ENCODE measurements at regions not wholly inside any gene's neighbourhood (a gene's known extent, or its start where the extent isn't known, plus 50 kb on each side); places are given as distances from the start of the nearest gene placed in this dataset.
A peak's percentile ranks its signal among the peaks of the same experiment; 100 is the strongest.
"Not testable (repeated sequence)": the region's sequence is repeated elsewhere in the genome, so short reads cannot be mapped to it uniquely, and the experiment has no call there.

- peak; percentile 63 for FAIRE-seq
- peak; percentile 35 for DNase-seq (ENCODE audit: low spot score)
Measured at GRCh38 chr12:5163661-5164060, 120.0 kb downstream of the KCNA5 start.

- FAIRE-seq (peak; percentile 41), DNase-seq (ENCODE audit: low spot score) (peak; percentile 46)
Measured at GRCh38 chr12:5165296-5165970, 121.8 kb downstream of the KCNA5 start.

GRCh38 chr12:5166976-5167375, 123.3 kb downstream of the KCNA5 start:
- DNase-seq (ENCODE audit: low spot score) (peak; percentile 97), FAIRE-seq (peak; percentile 94)

- FAIRE-seq (no peak), DNase-seq (ENCODE audit: low spot score) (no peak)
Measured at GRCh38 chr12:5168148-5168547, 124.5 kb downstream of the KCNA5 start.

GRCh38 chr12:5170844-5171243, 127.2 kb downstream of the KCNA5 start:
- no peak for FAIRE-seq
- DNase-seq (ENCODE audit: low spot score), result no peak

- DNase-seq (ENCODE audit: low spot score) (peak; percentile 59), FAIRE-seq (no peak)
Measured at GRCh38 chr12:5171701-5172100, 128.0 kb downstream of the KCNA5 start.

GRCh38 chr12:5172886-5173285, 129.2 kb downstream of the KCNA5 start:
- DNase-seq (ENCODE audit: low spot score), result no peak
- no peak for FAIRE-seq

- DNase-seq (ENCODE audit: low spot score) (peak; percentile 69), FAIRE-seq (no peak)
Measured at GRCh38 chr12:5173511-5174011, 129.9 kb downstream of the KCNA5 start.

GRCh38 chr12:5175415-5175814, 131.7 kb downstream of the KCNA5 start:
- not testable (repeated sequence) for DNase-seq (ENCODE audit: low spot score); FAIRE-seq

- DNase-seq (ENCODE audit: low spot score) (no peak), FAIRE-seq (no peak)
Measured at GRCh38 chr12:5176036-5176435, 132.4 kb downstream of the KCNA5 start.

GRCh38 chr12:5177096-5177495, 133.4 kb downstream of the KCNA5 start:
- DNase-seq (ENCODE audit: low spot score), result no peak
- FAIRE-seq, result no peak

GRCh38 chr12:5177731-5178130, 134.1 kb downstream of the KCNA5 start:
- DNase-seq (ENCODE audit: low spot score), result no peak
- FAIRE-seq, result no peak

GRCh38 chr12:5178571-5178970, 134.9 kb downstream of the KCNA5 start:
- DNase-seq (ENCODE audit: low spot score) (no peak), FAIRE-seq (no peak)

GRCh38 chr12:5180496-5180895, 136.8 kb downstream of the KCNA5 start:
- FAIRE-seq (no peak), DNase-seq (ENCODE audit: low spot score) (no peak)

GRCh38 chr12:5184186-5184585, 140.5 kb downstream of the KCNA5 start:
- FAIRE-seq, result no peak
- no peak for DNase-seq (ENCODE audit: low spot score)

- no peak for DNase-seq (ENCODE audit: low spot score)
- no peak for FAIRE-seq
Measured at GRCh38 chr12:5185435-5186069, 141.9 kb downstream of the KCNA5 start.

GRCh38 chr12:5186715-5187114, 143.0 kb downstream of the KCNA5 start:
- DNase-seq (ENCODE audit: low spot score), result no peak

GRCh38 chr12:5187136-5187535, 143.5 kb downstream of the KCNA5 start:
- DNase-seq (ENCODE audit: low spot score), result no peak
- FAIRE-seq, result no peak

More at GRCh38 chr12:5186715-5187114, 143.0 kb downstream of the KCNA5 start:
- no peak for FAIRE-seq

GRCh38 chr12:5188472-5188871, 144.8 kb downstream of the KCNA5 start:
- DNase-seq (ENCODE audit: low spot score) (no peak), FAIRE-seq (no peak)

GRCh38 chr12:5189173-5189572, 145.5 kb downstream of the KCNA5 start:
- no peak for FAIRE-seq

GRCh38 chr12:5191803-5192538, 148.3 kb downstream of the KCNA5 start:
- DNase-seq (ENCODE audit: low spot score), result no peak
- FAIRE-seq, result no peak

More at GRCh38 chr12:5189173-5189572, 145.5 kb downstream of the KCNA5 start:
- DNase-seq (ENCODE audit: low spot score), result no peak

GRCh38 chr12:5192726-5193125, 149.0 kb downstream of the KCNA5 start:
- no peak for FAIRE-seq

More at GRCh38 chr12:5192726-5193125, 149.0 kb downstream of the KCNA5 start:
- DNase-seq (ENCODE audit: low spot score), result no peak

Data from RCC 7860 (cell line).